GM21576 (cell line): ENCODE measurements at regions not wholly inside any gene's neighbourhood (a gene's known extent, or its start where the extent isn't known, plus 50 kb on each side); places are given as distances from the start of the nearest gene placed in this dataset.
"Not testable (repeated sequence)": the region's sequence is repeated elsewhere in the genome, so short reads cannot be mapped to it uniquely, and the experiment has no call there.

Experiments
- ATAC-seq: cut with Tn5 transposase; IDR thresholded peaks from one replicate; pipeline ENCODE4 v1.9.1; 2021; ENCODE audit warnings: mild to moderate bottlenecking, moderate library complexity; ENCODE audit not compliant: unreplicated experiment

GRCh38 chr13:89982407-89983095 lies 1364.9 kb upstream of the MIR17HG start:
- no peak for ATAC-seq

GRCh38 chr13:89988206-89988605 lies 1359.3 kb upstream of the MIR17HG start:
- no peak for ATAC-seq

- no peak for ATAC-seq
Observed at GRCh38 chr13:90003566-90003965, 1343.9 kb upstream of the MIR17HG start.

- no peak for ATAC-seq
Observed at GRCh38 chr13:90008707-90009149, 1338.8 kb upstream of the MIR17HG start.

GRCh38 chr13:90014038-90014437 lies 1333.4 kb upstream of the MIR17HG start:
- no peak for ATAC-seq

- ATAC-seq: no peak
Observed at GRCh38 chr13:90015565-90016507, 1331.7 kb upstream of the MIR17HG start.

GRCh38 chr13:90016688-90017087 lies 1330.8 kb upstream of the MIR17HG start:
- ATAC-seq: no peak

GRCh38 chr13:90020536-90021070 lies 1326.9 kb upstream of the MIR17HG start:
- ATAC-seq: no peak

GRCh38 chr13:90027409-90027808 lies 1320.1 kb upstream of the MIR17HG start:
- no peak for ATAC-seq

GRCh38 chr13:90032313-90032712 lies 1315.2 kb upstream of the MIR17HG start:
- ATAC-seq: no peak

GRCh38 chr13:90032841-90033493 lies 1314.5 kb upstream of the MIR17HG start:
- no peak for ATAC-seq

- ATAC-seq: no peak
Observed at GRCh38 chr13:90039516-90039915, 1308.0 kb upstream of the MIR17HG start.

GRCh38 chr13:90047600-90047999 lies 1299.9 kb upstream of the MIR17HG start:
- ATAC-seq: no peak

GRCh38 chr13:90049989-90050671 lies 1297.4 kb upstream of the MIR17HG start:
- ATAC-seq: no peak

- ATAC-seq: no peak
Observed at GRCh38 chr13:90055121-90055520, 1292.4 kb upstream of the MIR17HG start.

- ATAC-seq: no peak
Observed at GRCh38 chr13:90055760-90056159, 1291.7 kb upstream of the MIR17HG start.

GRCh38 chr13:90064226-90064625 lies 1283.3 kb upstream of the MIR17HG start:
- not testable (repeated sequence) for ATAC-seq

GRCh38 chr13:90068658-90069057 lies 1278.8 kb upstream of the MIR17HG start:
- ATAC-seq: no peak

- ATAC-seq: no peak
Observed at GRCh38 chr13:90070362-90070761, 1277.1 kb upstream of the MIR17HG start.

GRCh38 chr13:90070837-90071525 lies 1276.5 kb upstream of the MIR17HG start:
- ATAC-seq: no peak
